RPMI7951 (cell line): ENCODE measurements at regions not wholly inside any gene's neighbourhood (a gene's known extent, or its start where the extent isn't known, plus 50 kb on each side); places are given as distances from the start of the nearest gene placed in this dataset.
"Not testable (repeated sequence)": the region's sequence is repeated elsewhere in the genome, so short reads cannot be mapped to it uniquely, and the experiment has no call there.

Experiments used
- DNase-seq: peaks from one replicate; pipeline ENCODE4 v3.0.0-alpha.2; 2012; ENCODE audit warnings: low read depth

- DNase-seq = not testable (repeated sequence)
These were observed 203.2 kb downstream of the SNCAIP start for GRCh38 chr5:122515210-122515609.

- peak; percentile 61 for DNase-seq
These were observed 203.8 kb downstream of the SNCAIP start for GRCh38 chr5:122515709-122516431.

DNA sequence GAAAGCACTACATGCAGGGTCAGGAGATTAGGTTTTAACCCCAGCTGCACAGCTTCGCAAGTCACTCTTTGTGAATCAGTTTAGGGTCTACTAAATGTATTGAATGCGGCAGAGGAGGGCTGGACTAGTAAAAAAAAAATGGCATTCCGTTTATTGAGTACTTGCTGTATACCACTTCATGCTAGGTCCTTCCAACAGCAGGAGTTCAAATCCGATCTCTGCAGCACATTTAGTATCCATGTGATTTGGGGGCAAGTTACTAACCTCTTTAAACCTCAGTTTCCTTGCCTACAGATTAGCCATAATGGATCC lies 204.4 kb downstream of the SNCAIP start:
- DNase-seq = no peak

DNA sequence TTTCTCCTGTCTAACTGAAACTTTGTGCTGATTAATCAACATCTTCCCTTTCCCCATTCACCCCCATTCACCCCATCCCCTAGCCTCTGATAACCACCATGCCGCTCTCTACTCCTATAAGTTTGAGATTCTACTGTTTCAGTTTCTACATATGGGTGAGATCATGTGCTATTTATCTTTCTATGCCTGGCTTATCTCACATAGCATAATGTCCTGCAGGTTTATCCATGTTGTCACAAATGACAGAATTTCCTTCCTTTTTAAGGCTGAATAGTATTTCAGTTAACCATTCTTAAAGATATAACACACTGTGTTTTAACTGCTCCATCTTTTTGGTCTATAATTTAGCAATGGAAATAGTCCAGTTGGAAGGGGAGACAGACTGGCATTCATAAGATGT lies 205.1 kb downstream of the SNCAIP start:
- no peak for DNase-seq

- no peak for DNase-seq
These were observed 211.7 kb downstream of the SNCAIP start for GRCh38 chr5:122523776-122524175.

GRCh38 chr5:122527547-122527946 lies 215.5 kb downstream of the SNCAIP start:
- DNase-seq = no peak

GRCh38 chr5:122532035-122532434 lies 220.0 kb downstream of the SNCAIP start:
- no peak for DNase-seq

GRCh38 chr5:122533825-122534224 lies 221.8 kb downstream of the SNCAIP start:
- no peak for DNase-seq

GRCh38 chr5:122534829-122535228 lies 222.8 kb downstream of the SNCAIP start:
- DNase-seq = no peak

GRCh38 chr5:122541388-122541787 lies 229.4 kb downstream of the SNCAIP start:
- DNase-seq = no peak

DNA sequence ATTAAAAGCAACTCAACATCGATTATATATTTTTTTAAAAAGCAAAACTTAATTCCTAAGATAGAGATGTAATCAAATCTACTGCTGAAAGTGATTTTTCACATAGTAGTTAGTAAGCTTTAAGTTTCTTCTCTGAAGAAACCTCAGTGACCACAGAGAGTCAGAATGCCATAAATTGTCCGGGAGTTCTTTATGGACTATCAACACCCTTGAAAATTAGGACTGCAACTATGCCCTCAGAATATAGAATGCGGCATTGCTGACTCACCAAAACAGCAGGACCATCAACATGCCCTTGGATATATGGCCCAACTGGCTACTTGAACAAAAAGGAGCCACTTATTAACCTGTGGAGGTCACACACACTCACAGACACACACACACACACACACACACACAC lies 228.9 kb upstream of the SNX2 start:
- DNase-seq = no peak

GRCh38 chr5:122547219-122547618 lies 227.7 kb upstream of the SNX2 start:
- no peak for DNase-seq

GRCh38 chr5:122547669-122548068 lies 227.2 kb upstream of the SNX2 start:
- no peak for DNase-seq

DNA sequence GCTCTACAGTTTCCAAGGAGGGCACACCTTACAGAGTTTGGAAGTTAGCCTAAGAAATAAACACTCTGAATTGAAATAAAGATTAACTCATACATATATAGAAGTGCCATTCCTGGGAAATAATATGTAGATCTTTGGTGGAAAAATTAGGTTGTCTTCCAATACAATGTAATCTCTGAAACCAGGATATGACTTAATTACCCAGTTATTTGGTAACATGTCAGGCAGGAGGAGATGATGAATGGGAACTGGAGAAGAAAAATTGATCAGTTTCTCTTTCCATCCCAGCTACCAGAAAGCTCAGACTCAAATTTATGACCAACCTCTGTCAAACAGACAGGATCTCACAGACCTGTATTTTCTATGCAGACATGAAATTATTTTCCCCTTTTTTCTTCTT lies 215.2 kb upstream of the SNX2 start:
- no peak for DNase-seq

DNA sequence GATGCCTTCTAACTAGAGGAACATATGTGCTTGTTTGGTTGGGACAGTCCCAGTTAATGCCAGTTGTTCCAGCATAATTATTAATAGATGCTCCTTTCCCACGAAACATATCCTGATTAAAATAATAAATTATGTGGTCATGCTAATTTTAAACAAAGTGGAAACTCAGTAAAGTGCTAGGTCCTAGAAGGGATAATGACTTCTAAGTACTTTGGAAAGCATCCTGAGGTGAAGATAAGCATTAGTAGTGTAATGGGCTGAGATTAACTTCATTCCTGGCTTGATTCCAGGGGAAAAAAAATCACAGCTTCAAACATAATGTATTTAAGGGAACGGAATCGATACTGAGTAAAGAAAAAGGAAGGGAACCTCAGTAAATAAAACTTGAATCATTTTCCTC lies 213.7 kb upstream of the SNX2 start:
- DNase-seq = no peak

DNA sequence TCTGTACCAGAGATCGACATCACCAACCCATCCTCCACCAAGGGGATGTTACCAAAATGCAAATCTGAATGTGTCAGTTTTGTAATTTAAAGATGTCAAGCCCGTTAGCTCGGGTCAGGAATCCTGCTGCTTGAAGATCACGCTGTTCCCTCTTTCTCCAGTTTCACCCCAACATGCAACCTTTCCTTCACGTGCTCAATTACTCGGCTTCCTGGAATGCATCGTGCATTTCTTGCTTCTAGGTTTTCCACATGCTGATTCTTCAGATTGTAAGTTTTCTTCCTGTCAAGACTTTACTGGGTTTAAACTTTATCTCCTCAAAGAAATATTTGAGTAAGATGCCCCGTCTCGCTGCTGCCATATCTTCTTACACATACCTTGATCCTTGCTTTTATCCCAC lies 209.5 kb upstream of the SNX2 start:
- DNase-seq = no peak

- DNase-seq = no peak
These were observed 198.4 kb upstream of the SNX2 start for GRCh38 chr5:122576256-122577016.

DNA sequence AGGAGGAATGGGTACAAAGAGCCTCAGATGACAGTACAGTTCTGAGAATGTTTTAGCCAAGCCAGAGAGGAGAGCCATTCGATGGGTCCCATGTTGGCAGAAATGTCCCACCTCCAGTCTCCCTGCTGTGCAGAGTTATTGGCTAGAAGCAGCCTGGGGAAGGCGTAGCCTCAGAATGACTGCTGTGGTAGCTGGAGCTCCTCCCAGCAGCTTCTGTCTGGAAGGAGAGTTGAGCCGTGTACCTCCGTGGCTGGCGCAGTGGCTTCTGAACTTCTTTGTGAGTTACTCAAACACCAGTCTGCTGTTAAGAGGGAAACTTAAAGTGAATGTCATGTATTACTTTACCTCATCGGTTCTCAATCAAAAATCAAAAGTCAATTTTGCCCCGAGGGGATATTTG lies 193.3 kb upstream of the SNX2 start:
- peak; percentile 9 for DNase-seq

DNA sequence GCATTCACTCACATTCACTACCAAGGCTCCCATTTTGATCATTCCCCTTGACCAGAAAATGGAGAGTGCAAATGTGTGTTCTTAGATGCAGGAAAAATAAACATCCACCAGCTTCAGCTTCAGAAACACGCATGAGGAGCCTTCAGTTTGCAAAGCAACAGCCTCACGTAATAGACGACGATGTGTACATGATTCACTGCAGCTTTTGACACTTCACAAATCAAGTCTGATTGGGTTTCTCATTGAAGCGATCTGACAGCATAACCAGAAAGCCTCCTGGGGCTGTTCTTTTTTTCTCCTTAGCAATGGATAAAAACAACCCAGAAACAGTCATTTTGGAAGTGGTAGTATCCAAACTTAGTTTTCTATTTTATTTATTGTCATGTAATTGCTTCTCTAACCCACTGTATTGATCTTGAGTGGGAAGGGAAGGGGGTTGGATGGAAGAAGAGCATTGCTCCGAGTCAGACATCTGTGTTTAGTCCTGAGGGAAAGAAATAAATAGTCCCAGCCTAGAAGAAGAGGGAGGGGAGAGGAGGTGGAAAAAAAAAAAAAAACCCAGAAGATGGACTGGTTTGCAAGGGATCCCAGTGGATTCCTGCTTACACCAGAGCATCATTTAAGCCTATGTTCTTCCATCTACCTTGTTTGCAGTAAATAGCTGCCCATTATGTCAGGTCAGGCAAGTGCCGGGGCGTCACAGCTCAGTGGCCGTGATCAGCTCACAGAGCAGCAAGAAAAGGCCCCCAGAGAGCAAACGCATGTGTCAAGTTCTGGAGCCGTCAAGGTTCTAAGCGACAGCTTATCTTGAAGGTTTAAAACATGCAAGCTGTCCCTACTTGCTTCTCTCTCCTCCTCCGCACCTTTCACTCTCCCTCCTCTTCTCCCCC lies 190.2 kb upstream of the SNX2 start:
- DNase-seq = no peak

DNA sequence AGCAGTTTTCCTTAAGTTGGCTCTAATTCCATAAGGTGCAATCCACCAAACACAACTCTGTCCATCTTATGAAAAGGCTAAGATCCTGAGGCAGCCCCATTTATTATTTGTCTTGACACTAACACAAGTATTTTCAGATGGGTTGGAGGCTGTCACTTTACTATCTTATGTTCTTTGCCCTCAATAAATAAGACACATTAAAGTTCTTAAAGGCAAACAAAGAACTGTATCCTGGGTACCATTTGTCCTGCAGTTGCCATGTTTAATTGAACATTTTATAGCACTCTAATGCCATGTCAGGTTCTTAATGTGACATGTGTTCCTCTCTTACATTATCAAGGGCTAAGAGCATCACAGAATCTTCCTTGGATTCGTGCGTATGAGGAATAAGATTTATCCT lies 189.5 kb upstream of the SNX2 start:
- DNase-seq = no peak

- DNase-seq = no peak
These were observed 188.5 kb upstream of the SNX2 start for GRCh38 chr5:122586351-122586750.

DNA sequence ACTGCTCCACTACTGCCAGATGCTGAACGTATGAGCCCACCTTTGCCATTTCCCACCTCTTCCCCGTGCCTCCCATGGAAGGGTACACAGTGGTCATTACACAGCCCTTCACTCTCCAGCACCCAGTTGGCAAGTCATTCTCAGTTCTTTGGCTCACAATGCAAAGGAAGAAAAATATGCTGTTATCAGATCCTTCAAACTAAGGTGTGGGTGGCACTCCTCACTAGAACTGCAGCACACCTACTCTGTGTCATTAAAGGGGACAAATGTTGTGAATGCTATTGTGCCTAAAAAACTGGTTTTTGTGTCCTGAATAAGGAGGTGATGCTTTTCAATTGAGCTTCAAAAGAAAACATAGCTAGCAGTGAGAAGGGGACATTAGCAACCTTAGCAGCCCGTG lies 183.1 kb upstream of the SNX2 start:
- no peak for DNase-seq

- no peak for DNase-seq
These were observed 175.9 kb upstream of the SNX2 start for GRCh38 chr5:122599000-122599399.
